BE2C (cell line): ENCODE measurements at regions not wholly inside any gene's neighbourhood (a gene's known extent, or its start where the extent isn't known, plus 50 kb on each side); places are given as distances from the start of the nearest gene placed in this dataset.

ENCODE experiments used
- DNase-seq: peaks from one replicate; pipeline ENCODE4 v3.0.0-alpha.2; 2020
- H3K27me3 ChIP-seq: fragments of 250-450 bp; sonication (Bioruptor Pico); 2 replicates; pipeline ENCODE4 v1.5.1; 2020; ENCODE audit warnings: mild to moderate bottlenecking
- H3K36me3 ChIP-seq: fragments of 250-450 bp; sonication (Bioruptor Pico); 2 replicates; pipeline ENCODE4 v1.5.1; 2020; ENCODE audit warnings: mild to moderate bottlenecking
- H3K4me1 ChIP-seq: fragments of 250-450 bp; sonication (Bioruptor Pico); 2 replicates; pipeline ENCODE4 v1.5.1; 2020
- H3K4me3 ChIP-seq: 2 replicates; pipeline ENCODE4 v1.5.1; 2011; ENCODE audit warnings: low read depth, low read length
- H3K9me3 ChIP-seq: fragments of 250-450 bp; sonication (Bioruptor Pico); 2 replicates; pipeline ENCODE4 v1.5.1; 2020
- TF ChIP-seq, protein P1 (sequence below): IDR thresholded peaks from 2 replicates; pipeline ENCODE4 v1.5.1; 2012; ENCODE audit warnings: mild to moderate bottlenecking, low read depth, low read length

DNA sequence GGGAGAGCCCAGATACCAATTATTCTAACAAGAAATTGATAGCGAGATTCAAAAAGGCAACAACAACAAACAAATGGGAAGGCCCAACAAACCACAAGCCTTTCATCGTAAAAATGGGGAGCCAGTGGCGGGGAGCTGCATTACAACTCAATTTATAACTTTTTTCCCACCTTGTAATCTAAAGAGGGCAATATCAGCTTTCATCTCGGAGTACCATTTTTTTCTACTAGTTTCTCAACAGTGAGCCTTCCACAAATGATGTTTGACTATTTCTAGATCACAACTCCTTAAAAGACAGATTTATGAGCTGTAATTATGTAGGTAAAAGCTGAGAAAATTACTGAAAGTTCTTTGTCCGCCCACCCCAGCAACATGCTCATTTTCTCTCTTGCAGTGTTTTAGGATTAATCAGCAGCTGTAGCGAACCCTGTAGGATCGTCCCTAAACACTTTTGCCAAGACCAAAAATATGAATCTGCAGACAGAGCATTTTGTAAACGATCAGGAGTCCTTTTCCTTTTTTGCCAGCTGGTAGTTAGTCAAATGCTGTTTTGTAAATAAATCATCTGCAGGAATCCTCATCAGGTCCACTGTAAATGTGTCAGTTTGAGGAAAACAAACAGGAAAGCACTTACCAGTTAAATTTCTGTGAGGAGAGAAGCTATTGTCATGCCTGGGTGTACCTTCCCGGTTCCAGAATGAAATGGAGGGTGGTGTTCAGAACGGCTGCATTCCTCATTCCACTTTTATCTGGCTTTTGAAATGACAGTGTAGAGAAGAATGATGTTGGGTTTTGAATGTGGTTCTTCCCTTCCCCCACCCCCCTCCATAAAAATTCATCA, 53.2 kb downstream of the EEF1B2 start:
- peaks cover 13% of the 10 kb centered on the region for H3K4me1 ChIP-seq
- TF ChIP-seq, protein P1, sequence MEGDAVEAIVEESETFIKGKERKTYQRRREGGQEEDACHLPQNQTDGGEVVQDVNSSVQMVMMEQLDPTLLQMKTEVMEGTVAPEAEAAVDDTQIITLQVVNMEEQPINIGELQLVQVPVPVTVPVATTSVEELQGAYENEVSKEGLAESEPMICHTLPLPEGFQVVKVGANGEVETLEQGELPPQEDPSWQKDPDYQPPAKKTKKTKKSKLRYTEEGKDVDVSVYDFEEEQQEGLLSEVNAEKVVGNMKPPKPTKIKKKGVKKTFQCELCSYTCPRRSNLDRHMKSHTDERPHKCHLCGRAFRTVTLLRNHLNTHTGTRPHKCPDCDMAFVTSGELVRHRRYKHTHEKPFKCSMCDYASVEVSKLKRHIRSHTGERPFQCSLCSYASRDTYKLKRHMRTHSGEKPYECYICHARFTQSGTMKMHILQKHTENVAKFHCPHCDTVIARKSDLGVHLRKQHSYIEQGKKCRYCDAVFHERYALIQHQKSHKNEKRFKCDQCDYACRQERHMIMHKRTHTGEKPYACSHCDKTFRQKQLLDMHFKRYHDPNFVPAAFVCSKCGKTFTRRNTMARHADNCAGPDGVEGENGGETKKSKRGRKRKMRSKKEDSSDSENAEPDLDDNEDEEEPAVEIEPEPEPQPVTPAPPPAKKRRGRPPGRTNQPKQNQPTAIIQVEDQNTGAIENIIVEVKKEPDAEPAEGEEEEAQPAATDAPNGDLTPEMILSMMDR, result 0 out of 2 replicates have a peak, but pooled peaks have one; percentile 0
- H3K36me3 ChIP-seq, result peaks cover 4% of the 10 kb centered on the region; the same call in 1 of the 2 replicates
- no peak overlapping the region for H3K4me3 ChIP-seq
- H3K9me3 ChIP-seq, result no peaks in the 10 kb centered on the region
- no peak for DNase-seq
- no peaks in the 10 kb centered on the region for H3K27me3 ChIP-seq

DNA sequence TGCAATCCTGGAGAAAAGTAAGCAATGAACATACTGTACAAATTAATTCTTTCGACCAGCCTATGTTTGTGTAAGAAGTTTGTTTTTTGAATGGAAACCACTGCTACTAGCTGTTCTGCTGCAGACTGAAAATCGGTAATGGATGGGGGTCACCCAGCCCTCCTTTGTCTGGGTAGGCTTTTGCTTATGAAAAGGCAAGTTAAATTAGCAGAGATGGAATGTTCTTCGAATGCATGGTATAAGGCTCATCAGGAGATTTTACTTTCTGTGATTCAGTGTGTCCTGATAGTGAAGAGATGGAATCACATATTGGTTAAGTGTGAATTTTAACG, 53.8 kb downstream of the EEF1B2 start:
- Histone ChIP-seq H3K4me3 (no peak overlapping the region), H3K36me3 (peaks cover 4% of the 10 kb centered on the region; the same call in 1 of the 2 replicates), H3K4me1 (peaks cover 15% of the 10 kb centered on the region), H3K9me3 (no peaks in the 10 kb centered on the region), H3K27me3 (no peaks in the 10 kb centered on the region)
- TF ChIP-seq, protein P1, result no peak
- no peak for DNase-seq

DNA sequence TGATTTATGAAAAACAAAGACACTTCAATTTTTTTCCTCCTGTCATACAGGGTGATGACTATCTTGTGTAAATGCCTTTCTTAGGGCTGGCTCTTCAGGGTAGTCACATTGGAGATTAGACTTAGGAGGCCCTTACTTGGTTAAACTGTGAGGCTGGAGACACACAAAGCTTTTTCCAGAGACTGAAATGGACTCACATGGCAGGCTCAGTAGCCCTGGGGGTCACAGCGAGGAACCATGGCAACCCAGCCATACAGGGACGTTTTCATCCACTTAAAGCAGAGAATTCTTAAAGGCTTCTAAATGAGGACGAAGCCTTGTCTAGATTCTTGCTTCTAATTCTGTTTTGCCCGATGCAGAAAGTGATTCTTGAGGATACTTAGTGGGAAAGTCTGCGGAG, 57.3 kb upstream of the ZDBF2 start:
- TF ChIP-seq, protein P1, result no peak
- Histone ChIP-seq H3K4me1 (peaks cover 14% of the 10 kb centered on the region), H3K9me3 (no peaks in the 10 kb centered on the region), H3K4me3 (peak overlapping the region; percentile 39), H3K27me3 (no peaks in the 10 kb centered on the region), H3K36me3 (no peaks in the 10 kb centered on the region; the same call in 1 of the 2 replicates)
- DNase-seq, result peak; percentile 47

DNA sequence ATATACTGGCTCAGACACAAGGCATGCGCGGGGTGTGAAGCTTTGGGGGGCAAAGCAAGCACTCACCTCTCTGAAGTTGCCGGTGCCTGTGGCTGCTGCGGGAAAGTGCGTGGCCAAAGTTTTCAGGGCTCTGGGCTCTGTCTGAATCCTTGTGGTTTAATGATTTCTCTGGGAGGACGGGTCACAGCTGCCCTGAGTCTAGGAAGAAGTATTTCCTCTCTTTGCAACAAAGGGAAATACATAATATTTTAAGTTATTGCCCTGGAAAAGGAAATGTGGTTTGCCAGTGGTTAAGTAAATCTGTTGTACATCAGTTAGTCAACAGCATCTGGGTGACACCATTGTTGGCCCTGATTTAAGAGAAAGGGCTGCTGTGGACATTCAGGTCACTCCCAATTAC, 56.7 kb upstream of the ZDBF2 start:
- Histone ChIP-seq H3K36me3 (no peaks in the 10 kb centered on the region; the same call in 1 of the 2 replicates), H3K27me3 (no peaks in the 10 kb centered on the region)

DNA sequence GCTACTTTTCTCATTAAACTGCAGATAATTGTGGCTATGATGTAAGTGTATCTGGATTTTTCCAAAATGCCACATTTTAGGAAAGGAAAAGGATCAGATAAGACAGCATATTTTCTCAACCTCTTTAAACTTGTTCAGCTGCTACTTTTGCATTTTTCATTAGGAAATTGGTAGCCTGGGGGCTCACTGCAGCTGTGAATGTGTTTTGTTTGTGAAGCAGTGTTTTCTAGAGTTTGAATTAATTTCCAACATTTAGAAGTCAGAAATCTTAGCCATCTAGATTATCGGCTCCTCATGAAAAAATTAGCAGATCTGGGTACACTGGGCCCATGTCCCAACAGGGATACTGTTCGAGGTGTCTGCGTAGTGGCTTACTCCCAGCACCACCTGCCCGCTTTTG, 56.3 kb upstream of the ZDBF2 start:
- Histone ChIP-seq H3K9me3 (no peaks in the 10 kb centered on the region), H3K4me3 (peak overlapping the region; percentile 39), H3K4me1 (peaks cover 14% of the 10 kb centered on the region), H3K27me3 (no peaks in the 10 kb centered on the region), H3K36me3 (no peaks in the 10 kb centered on the region; the same call in 1 of the 2 replicates)
- DNase-seq, result no peak
- TF ChIP-seq, protein P1, result no peak

More for the DNA sequence above, 56.7 kb upstream of the ZDBF2 start:
- peak overlapping the region; percentile 39 for H3K4me3 ChIP-seq
- peaks cover 14% of the 10 kb centered on the region for H3K4me1 ChIP-seq
- TF ChIP-seq, protein P1, result no peak
- no peaks in the 10 kb centered on the region for H3K9me3 ChIP-seq
- no peak for DNase-seq
